DMS53 treated with DMSO at 0.1 percent for 48 hours (cell line): ENCODE measurements at regions not wholly inside any gene's neighbourhood (a gene's known extent, or its start where the extent isn't known, plus 50 kb on each side); places are given as distances from the start of the nearest gene placed in this dataset.

ENCODE experiments used
- DNase-seq: peaks from one replicate; lab custom pipeline; 2025; ENCODE audit not compliant: unreplicated experiment; lab: John Stamatoyannopoulos, UW

- no peak for DNase-seq
Measured at GRCh38 chr3:6132684-6133432, 728.1 kb upstream of the GRM7 start.

- DNase-seq = no peak
Measured at GRCh38 chr3:6142707-6143106, 718.2 kb upstream of the GRM7 start.

GRCh38 chr3:6147883-6148282 lies 713.0 kb upstream of the GRM7 start:
- DNase-seq = no peak

GRCh38 chr3:6155650-6156338 lies 705.1 kb upstream of the GRM7 start:
- no peak for DNase-seq

GRCh38 chr3:6165951-6166350 lies 695.0 kb upstream of the GRM7 start:
- no peak for DNase-seq

GRCh38 chr3:6168256-6168655 lies 692.7 kb upstream of the GRM7 start:
- no peak for DNase-seq

- DNase-seq = no peak
Measured at GRCh38 chr3:6172871-6173642, 687.9 kb upstream of the GRM7 start.

- DNase-seq = no peak
Measured at GRCh38 chr3:6177417-6177816, 683.5 kb upstream of the GRM7 start.

GRCh38 chr3:6179761-6180160 lies 681.2 kb upstream of the GRM7 start:
- no peak for DNase-seq

- no peak for DNase-seq
Measured at GRCh38 chr3:6180171-6180570, 680.7 kb upstream of the GRM7 start.

GRCh38 chr3:6182476-6182875 lies 678.4 kb upstream of the GRM7 start:
- DNase-seq = no peak

GRCh38 chr3:6182909-6183308 lies 678.0 kb upstream of the GRM7 start:
- DNase-seq = no peak

GRCh38 chr3:6189384-6189783 lies 671.5 kb upstream of the GRM7 start:
- DNase-seq = no peak

- DNase-seq = no peak
Measured at GRCh38 chr3:6204891-6205290, 656.0 kb upstream of the GRM7 start.

GRCh38 chr3:6216135-6217026 lies 644.5 kb upstream of the GRM7 start:
- DNase-seq = no peak

- DNase-seq = no peak
Measured at GRCh38 chr3:6220447-6220846, 640.5 kb upstream of the GRM7 start.

GRCh38 chr3:6222069-6222468 lies 638.8 kb upstream of the GRM7 start:
- DNase-seq = no peak

- no peak for DNase-seq
Measured at GRCh38 chr3:6223572-6223971, 637.3 kb upstream of the GRM7 start.

GRCh38 chr3:6228958-6229683 lies 631.8 kb upstream of the GRM7 start:
- no peak for DNase-seq

GRCh38 chr3:6229778-6230410 lies 631.0 kb upstream of the GRM7 start:
- DNase-seq = no peak
